GM06990 (cell line): ENCODE measurements at regions not wholly inside any gene's neighbourhood (a gene's known extent, or its start where the extent isn't known, plus 50 kb on each side); places are given as distances from the start of the nearest gene placed in this dataset.

ENCODE experiments used
- DNase-seq: peaks from one replicate; pipeline ENCODE4 v3.0.0-alpha.2; 2011; ENCODE audit not compliant: insufficient read length; ENCODE audit errors: extremely low read depth
- H3K27me3 ChIP-seq: replicated peaks from 2 replicates; pipeline ENCODE4 v1.6.0; 2011; ENCODE audit warnings: low read length; ENCODE audit not compliant: control insufficient read depth, insufficient read depth
- H3K36me3 ChIP-seq: 2 replicates; pipeline ENCODE4 v1.5.1; 2011; ENCODE audit warnings: low read length; ENCODE audit not compliant: control insufficient read depth, insufficient read depth
- H3K4me3 ChIP-seq: replicated peaks from 2 replicates; pipeline ENCODE4 v1.5.1; 2011; ENCODE audit warnings: low read depth, mild to moderate bottlenecking, control low read depth, low read length
- CTCF ChIP-seq: IDR thresholded peaks from 2 replicates; pipeline ENCODE4 v1.5.1; 2011; ENCODE audit warnings: low read length, control low read depth, mild to moderate bottlenecking, inconsistent platforms; ENCODE audit not compliant: insufficient read depth, poor library complexity, severe bottlenecking

- Histone ChIP-seq H3K4me3 (no peak overlapping the region), H3K27me3 (no peaks in the 10 kb centered on the region), H3K36me3 (no peaks in the 10 kb centered on the region)
- no peak for TF ChIP-seq CTCF
- DNase-seq = no peak
These were observed 52.7 kb upstream of the TMEFF2 start for GRCh38 chr2:192247456-192247855.

DNA sequence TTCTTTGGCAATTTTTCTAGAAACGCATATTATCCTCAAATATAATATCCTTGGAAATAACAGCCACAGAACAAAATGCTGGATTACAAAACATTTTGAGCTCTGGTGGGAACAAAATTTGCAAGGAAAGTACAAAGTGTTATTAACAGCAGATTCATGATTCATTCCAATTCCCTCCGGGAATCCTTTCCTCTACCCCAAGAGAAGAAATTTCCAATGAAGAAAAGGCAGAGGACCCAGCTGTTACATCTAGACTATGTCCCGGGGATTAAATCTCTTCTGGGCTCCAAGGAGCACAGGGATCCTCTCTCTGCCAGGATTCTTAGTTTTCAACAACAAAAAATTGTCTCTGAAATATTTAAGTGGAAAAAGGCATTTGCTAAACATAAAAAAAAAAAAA, 51.6 kb upstream of the TMEFF2 start:
- Histone ChIP-seq H3K27me3 (no peaks in the 10 kb centered on the region), H3K36me3 (no peaks in the 10 kb centered on the region), H3K4me3 (no peak overlapping the region)
- DNase-seq = no peak
- no peak for TF ChIP-seq CTCF

GRCh38 chr2:192245329-192245728, 50.6 kb upstream of the TMEFF2 start:
- no peak for DNase-seq
- no peaks in the 10 kb centered on the region for H3K27me3 ChIP-seq
- H3K4me3 ChIP-seq = no peak overlapping the region
- no peak for TF ChIP-seq CTCF
- H3K36me3 ChIP-seq = no peaks in the 10 kb centered on the region
